GM06990 (cell line): ENCODE measurements at regions not wholly inside any gene's neighbourhood (a gene's known extent, or its start where the extent isn't known, plus 50 kb on each side); places are given as distances from the start of the nearest gene placed in this dataset.
"Not testable (repeated sequence)": the region's sequence is repeated elsewhere in the genome, so short reads cannot be mapped to it uniquely, and the experiment has no call there.

Experiments
- DNase-seq: peaks from one replicate; pipeline ENCODE4 v3.0.0-alpha.2; 2011; ENCODE audit not compliant: insufficient read length; ENCODE audit errors: extremely low read depth
- H3K27me3 ChIP-seq: replicated peaks from 2 replicates; pipeline ENCODE4 v1.6.0; 2011; ENCODE audit warnings: low read length; ENCODE audit not compliant: control insufficient read depth, insufficient read depth
- H3K36me3 ChIP-seq: 2 replicates; pipeline ENCODE4 v1.5.1; 2011; ENCODE audit warnings: low read length; ENCODE audit not compliant: control insufficient read depth, insufficient read depth
- H3K4me3 ChIP-seq: replicated peaks from 2 replicates; pipeline ENCODE4 v1.5.1; 2011; ENCODE audit warnings: low read depth, mild to moderate bottlenecking, control low read depth, low read length
- TF ChIP-seq, protein P1 (sequence below): IDR thresholded peaks from 2 replicates; pipeline ENCODE4 v1.5.1; 2011; ENCODE audit warnings: low read length, control low read depth, mild to moderate bottlenecking, inconsistent platforms; ENCODE audit not compliant: insufficient read depth, poor library complexity, severe bottlenecking

DNA sequence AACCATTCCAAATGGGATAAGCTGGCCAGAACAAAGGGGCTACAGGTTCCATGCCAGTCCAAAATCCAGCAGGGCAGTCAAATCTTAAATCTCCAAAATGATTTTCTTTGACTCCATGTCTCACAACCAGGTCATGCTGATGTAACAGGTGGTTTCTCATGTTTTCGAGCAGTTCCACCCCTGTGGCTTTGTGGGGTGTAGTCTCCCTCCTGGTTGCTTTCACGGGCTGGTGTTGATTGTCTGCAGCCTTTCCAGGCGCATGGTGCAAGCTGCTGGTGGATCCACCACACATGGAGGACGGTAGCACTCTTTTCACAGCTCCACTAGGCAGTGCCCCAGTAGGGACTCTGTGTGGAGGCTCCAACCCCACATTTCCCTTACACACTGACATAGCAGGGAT lies 425.5 kb upstream of the FTMT start:
- no peak for DNase-seq
- TF ChIP-seq, protein P1, sequence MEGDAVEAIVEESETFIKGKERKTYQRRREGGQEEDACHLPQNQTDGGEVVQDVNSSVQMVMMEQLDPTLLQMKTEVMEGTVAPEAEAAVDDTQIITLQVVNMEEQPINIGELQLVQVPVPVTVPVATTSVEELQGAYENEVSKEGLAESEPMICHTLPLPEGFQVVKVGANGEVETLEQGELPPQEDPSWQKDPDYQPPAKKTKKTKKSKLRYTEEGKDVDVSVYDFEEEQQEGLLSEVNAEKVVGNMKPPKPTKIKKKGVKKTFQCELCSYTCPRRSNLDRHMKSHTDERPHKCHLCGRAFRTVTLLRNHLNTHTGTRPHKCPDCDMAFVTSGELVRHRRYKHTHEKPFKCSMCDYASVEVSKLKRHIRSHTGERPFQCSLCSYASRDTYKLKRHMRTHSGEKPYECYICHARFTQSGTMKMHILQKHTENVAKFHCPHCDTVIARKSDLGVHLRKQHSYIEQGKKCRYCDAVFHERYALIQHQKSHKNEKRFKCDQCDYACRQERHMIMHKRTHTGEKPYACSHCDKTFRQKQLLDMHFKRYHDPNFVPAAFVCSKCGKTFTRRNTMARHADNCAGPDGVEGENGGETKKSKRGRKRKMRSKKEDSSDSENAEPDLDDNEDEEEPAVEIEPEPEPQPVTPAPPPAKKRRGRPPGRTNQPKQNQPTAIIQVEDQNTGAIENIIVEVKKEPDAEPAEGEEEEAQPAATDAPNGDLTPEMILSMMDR: no peak
- no peak overlapping the region for H3K4me3 ChIP-seq
- no peaks in the 10 kb centered on the region for H3K36me3 ChIP-seq
- no peaks in the 10 kb centered on the region for H3K27me3 ChIP-seq

DNA sequence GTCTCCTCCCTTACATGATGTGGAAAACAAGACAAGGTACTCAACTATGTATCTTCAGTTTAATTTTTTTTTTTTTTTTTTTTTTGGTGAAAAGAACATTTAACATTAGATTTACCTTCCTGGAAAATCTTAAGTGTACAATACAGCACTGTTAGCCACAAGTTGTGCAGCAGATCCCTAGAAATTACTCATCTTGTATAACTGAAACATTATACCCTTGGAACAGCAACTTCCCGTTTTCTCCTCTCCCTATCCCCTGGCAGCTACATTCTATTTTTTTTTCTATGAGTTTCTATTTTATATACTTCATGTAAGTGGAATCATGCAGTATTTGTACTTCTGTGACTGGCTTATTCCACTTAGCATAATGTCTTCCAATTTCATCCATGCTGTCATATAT lies 421.9 kb upstream of the FTMT start:
- TF ChIP-seq, protein P1: no peak
- no peaks in the 10 kb centered on the region for H3K27me3 ChIP-seq
- no peak for DNase-seq
- no peaks in the 10 kb centered on the region for H3K36me3 ChIP-seq
- H3K4me3 ChIP-seq: no peak overlapping the region

DNA sequence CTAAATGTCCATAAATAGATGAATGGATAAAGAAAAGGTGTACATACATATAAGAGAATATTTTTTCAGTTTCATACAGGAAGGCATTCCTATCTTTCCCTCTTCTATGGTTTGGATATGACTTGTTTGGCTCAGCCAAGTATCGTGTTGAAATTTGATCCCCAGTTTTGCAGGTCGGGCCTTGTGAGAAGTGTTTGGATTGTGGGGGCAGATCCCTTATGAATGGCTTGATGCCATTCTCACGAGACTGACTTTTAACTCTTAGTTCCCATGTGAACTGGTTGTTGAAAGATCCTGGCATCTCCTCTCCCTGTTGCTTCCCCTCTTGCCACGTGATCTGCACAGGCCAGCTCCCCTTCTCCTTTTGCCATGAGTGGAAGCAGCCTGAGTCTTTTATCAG lies 421.1 kb upstream of the FTMT start:
- Histone ChIP-seq H3K36me3 (no peaks in the 10 kb centered on the region), H3K4me3 (no peak overlapping the region), H3K27me3 (no peaks in the 10 kb centered on the region)
- DNase-seq: no peak
- TF ChIP-seq, protein P1: no peak

DNA sequence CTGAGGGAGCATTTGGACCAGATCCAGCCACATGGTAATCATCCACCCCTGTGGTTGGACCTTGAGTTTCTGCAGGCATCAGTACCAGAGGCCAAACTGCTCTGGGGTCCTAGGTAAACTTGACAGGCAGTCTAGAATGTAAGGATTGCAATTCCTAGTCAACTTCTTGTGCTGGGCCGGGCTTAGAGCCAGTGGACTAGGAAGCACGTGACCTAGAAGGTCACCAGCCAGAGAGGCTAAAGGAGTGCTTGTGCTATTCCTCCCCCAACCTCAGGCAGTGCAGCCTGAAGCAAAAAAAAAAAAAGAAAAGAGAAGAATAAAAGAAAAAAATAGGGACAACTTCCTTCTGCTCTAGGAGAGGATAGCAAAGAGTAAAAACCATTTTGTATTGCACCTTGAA lies 406.2 kb upstream of the FTMT start:
- no peak for DNase-seq
- no peak overlapping the region for H3K4me3 ChIP-seq
- H3K36me3 ChIP-seq: no peaks in the 10 kb centered on the region
- H3K27me3 ChIP-seq: no peaks in the 10 kb centered on the region
- TF ChIP-seq, protein P1: no peak

DNA sequence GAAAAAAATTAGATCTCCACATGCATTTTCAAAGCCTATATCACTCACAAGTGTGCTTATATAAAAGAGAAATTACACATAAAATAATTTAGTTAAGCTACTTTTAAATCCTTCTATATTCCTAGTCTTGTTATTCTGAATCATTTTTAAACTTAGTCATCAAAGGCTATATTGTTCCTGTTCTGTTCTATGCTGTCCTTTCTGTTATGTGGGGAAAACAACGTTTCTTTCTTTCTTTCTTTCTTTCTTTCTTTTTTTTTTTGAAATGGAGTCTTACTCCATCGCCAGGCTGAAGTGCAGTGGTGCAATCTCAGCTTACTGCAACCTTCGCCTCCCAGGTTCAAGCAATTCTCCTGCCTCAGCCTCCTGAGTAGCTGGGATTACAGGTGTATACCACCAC lies 389.2 kb upstream of the FTMT start:
- Histone ChIP-seq H3K27me3 (no peaks in the 10 kb centered on the region), H3K36me3 (no peaks in the 10 kb centered on the region), H3K4me3 (no peak overlapping the region)
- no peak for DNase-seq
- TF ChIP-seq, protein P1: no peak

DNA sequence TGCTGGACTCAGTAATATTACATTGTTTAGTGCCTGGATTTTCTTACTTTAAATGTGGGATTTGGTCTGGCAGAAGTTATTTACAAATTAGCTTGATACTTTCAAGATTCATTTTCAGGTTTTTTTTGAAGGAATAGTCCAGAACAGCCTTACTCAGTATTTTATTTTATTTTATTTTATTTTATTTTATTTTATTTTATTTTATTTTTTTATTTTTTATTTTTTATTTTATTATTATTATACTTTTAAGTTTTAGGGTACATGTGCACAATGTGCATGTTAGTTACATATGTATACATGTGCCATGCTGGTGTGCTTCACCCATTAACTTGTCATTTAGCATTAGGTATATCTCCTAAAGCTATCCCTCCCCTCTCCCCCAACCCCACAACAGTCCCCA lies 380.5 kb upstream of the FTMT start:
- H3K27me3 ChIP-seq, H3K36me3 ChIP-seq, H3K4me3 ChIP-seq, DNase-seq: not testable (repeated sequence)
